ENCODE measurements at regions not wholly inside any gene's neighbourhood (a gene's known extent, or its start where the extent isn't known, plus 50 kb on each side); places are given as distances from the start of the nearest gene placed in this dataset.

GRCh38 chr3:96169111-96169766 is 645.2 kb upstream of the EPHA6 start:
- no peak for DNase-seq (ENCODE audit: low read depth in 2 of 2)
- no peak overlapping the region for H3K4me3 ChIP-seq (replicated peaks in 1 of 2; ENCODE audit: low read depth in 2 of 2, low read length in 2 of 2)
- TF ChIP-seq CTCF (IDR thresholded peaks at IDR 0.05; ENCODE audit: low read depth, low read length), result no peak

DNA sequence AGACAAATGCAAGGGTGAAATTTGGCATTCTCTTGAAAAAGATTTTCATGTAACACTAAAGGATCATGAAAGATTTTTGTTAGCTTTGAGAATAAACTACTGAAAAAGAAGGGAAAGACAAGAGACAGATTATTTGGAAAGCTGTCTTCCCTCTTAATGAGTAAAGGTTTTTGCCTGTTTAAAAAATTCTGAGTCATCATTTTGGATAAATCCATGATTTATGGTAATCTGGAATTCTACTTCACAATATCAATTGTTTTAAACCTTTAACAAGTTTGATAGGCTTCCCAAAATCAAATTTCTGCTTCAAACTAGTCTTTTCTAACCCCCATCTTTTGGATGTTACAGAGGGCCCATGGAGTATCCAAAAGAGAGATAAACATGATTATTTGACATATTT is 641.5 kb upstream of the EPHA6 start:
- no peak for TF ChIP-seq CTCF (IDR thresholded peaks at IDR 0.05; ENCODE audit: low read depth, low read length)
- no peak overlapping the region for H3K4me3 ChIP-seq (replicated peaks in 1 of 2; ENCODE audit: low read depth in 2 of 2, low read length in 2 of 2)
- no peak for DNase-seq (ENCODE audit: low read depth in 2 of 2)

DNA sequence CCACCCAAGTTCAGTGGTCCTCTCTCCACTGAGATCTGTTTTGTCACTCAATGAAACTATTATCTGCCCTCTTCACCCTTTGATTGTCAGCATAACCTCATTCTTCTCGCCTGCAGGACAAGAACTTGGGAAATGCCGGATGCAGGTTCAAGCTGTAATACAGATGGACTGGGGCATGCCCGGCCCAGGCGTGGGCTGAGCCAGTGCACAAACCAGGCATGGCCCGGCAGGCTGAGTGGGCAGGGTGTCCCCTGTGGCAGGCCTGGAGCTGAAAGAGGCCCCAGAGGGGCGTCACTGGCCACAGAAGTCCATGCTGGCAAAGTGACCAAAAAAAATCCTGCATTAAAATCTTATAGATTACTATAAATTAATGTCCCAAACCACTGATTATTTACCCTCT is 638.9 kb upstream of the EPHA6 start:
- H3K4me3 ChIP-seq (replicated peaks in 1 of 2; ENCODE audit: low read depth in 2 of 2, low read length in 2 of 2), result no peak overlapping the region
- DNase-seq (ENCODE audit: low read depth in 2 of 2), result no peak
- TF ChIP-seq CTCF (IDR thresholded peaks at IDR 0.05; ENCODE audit: low read depth, low read length), result no peak

GRCh38 chr3:96182756-96183155 is 631.6 kb upstream of the EPHA6 start:
- no peak for TF ChIP-seq CTCF (IDR thresholded peaks at IDR 0.05; ENCODE audit: low read depth, low read length)
- DNase-seq (ENCODE audit: low read depth in 2 of 2), result no peak
- no peak overlapping the region for H3K4me3 ChIP-seq (replicated peaks in 1 of 2; ENCODE audit: low read depth in 2 of 2, low read length in 2 of 2)

- no peak overlapping the region for H3K4me3 ChIP-seq (replicated peaks in 1 of 2; ENCODE audit: low read depth in 2 of 2, low read length in 2 of 2)
- no peak for DNase-seq (ENCODE audit: low read depth in 2 of 2)
- TF ChIP-seq CTCF (IDR thresholded peaks at IDR 0.05; ENCODE audit: low read depth, low read length), result no peak
These were observed 630.5 kb upstream of the EPHA6 start for GRCh38 chr3:96183871-96184270.

DNA sequence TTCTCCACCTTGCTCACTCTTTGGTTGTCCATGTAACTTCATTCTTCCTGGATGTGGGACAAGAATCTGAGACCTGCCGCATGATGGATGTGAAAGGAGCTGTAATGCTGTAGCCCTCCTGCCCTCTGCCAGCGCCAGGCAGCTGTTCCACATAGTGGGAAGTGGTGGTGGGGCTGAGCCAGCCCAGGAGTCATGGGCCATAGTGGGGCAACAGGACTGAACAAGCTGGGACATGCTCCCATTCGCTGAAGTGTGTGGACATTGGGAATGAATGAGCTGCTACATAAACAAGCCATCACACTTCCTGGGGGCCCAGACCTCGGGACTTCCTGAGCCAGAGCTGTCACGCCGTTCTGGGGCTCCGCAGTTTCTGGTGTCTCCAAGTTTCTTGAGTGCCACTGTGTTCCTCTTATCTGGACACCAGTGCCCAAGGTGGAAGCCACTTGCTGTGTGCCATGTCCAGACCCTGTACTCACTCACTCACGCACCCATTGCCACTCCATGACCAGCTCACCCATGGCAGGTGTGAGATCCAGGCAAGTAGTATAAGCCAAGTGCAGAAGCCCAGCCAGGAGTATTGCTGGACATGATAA is 624.3 kb upstream of the EPHA6 start:
- no peak overlapping the region for H3K4me3 ChIP-seq (replicated peaks in 1 of 2; ENCODE audit: low read depth in 2 of 2, low read length in 2 of 2)
- no peak for TF ChIP-seq CTCF (IDR thresholded peaks at IDR 0.05; ENCODE audit: low read depth, low read length)
- DNase-seq (ENCODE audit: low read depth in 2 of 2), result no peak

Data from cardiac fibroblast (primary cell).